ENCODE measurements at regions not wholly inside any gene's neighbourhood (a gene's known extent, or its start where the extent isn't known, plus 50 kb on each side); places are given as distances from the start of the nearest gene placed in this dataset.

DNA sequence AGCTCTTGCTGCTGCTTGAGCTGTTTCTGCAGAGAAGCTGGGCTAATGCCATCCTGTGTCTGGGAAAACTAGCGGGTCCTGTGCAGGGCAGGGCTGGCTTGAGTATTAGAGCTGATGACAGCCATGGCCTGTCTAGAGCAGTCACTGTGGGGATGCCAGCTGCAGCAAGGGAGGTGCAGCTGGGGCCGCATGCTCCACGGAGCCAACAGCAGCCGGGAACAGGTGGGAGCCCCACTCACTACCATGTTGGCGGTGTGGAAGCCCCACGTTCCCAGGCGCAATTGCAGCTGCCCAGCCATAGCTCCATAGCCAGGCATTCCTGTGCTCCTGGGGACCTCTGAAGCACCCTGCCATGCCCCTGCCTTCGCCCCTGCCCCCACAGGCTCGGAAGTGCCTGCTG, 212.9 kb downstream of the TFAP2C start:
- TF ChIP-seq EZH2phosphoT487 (IDR thresholded peaks at IDR 0.05; ENCODE audit: borderline replicate concordance, low read length): no peak
- TF ChIP-seq EZH2 (IDR thresholded peaks at IDR 0.05; ENCODE audit: low read length, unreplicated experiment): no peak
- no peak for TF ChIP-seq CTCF (conservative IDR thresholded peaks at IDR 0.05; ENCODE audit: low read depth, low read length)
- Histone ChIP-seq H3K4me2 (ENCODE audit: low read length) (no peak overlapping the region), H3K36me3 (ENCODE audit: low read depth, low read length) (no peaks in the 10 kb centered on the region), H3K27me3 (ENCODE audit: low read length) (peaks cover 15% of the 10 kb centered on the region), H3K4me1 (ENCODE audit: insufficient read depth, low read length) (no peaks in the 10 kb centered on the region), H4K20me1 (ENCODE audit: low read length) (no peaks in the 10 kb centered on the region), H3K9ac (ENCODE audit: low read length) (no peak overlapping the region), H3K9me3 (ENCODE audit: low read length) (no peaks in the 10 kb centered on the region), H3K27ac (ENCODE audit: low read length) (no peak overlapping the region), H2AFZ (ENCODE audit: low read length) (no peak overlapping the region), H3K79me2 (ENCODE audit: low read length) (no peaks in the 10 kb centered on the region), H3K4me3 (ENCODE audit: low read length) (no peak overlapping the region), H3F3A (ENCODE audit: low read length, unreplicated experiment) (no peaks in the 10 kb centered on the region), H3K9me2 (replicated peaks; ENCODE audit: low read length) (no peaks in the 10 kb centered on the region)
- CTCF ChIA-PET: no interaction called here
- ATAC-seq (no peak), DNase-seq (no peak)
- BruUV-seq (replicated peaks): no TSS peak
- intact Hi-C loops (cut with micrococcal nuclease): no loop called here
- POLR2A ChIA-PET (ENCODE audit: unreplicated experiment): no interaction called here

GRCh38 chr20:56843386-56843785, 214.3 kb downstream of the TFAP2C start:
- ChIA-PET POLR2A (ENCODE audit: unreplicated experiment) (no interaction called here), CTCF (interaction anchor here (1.0 kb wide), 1 partner anchor 130 kb away, joined by 8 read pairs; no protein-coding TSS in a partner anchor)
- Histone ChIP-seq H3K4me2 (ENCODE audit: low read length) (no peak overlapping the region), H3K4me1 (ENCODE audit: insufficient read depth, low read length) (no peaks in the 10 kb centered on the region), H3K9me3 (ENCODE audit: low read length) (no peaks in the 10 kb centered on the region), H3K4me3 (ENCODE audit: low read length) (no peak overlapping the region), H4K20me1 (ENCODE audit: low read length) (no peaks in the 10 kb centered on the region), H3K9ac (ENCODE audit: low read length) (no peak overlapping the region), H3F3A (ENCODE audit: low read length, unreplicated experiment) (no peaks in the 10 kb centered on the region), H2AFZ (ENCODE audit: low read length) (no peak overlapping the region), H3K79me2 (ENCODE audit: low read length) (no peaks in the 10 kb centered on the region), H3K27me3 (ENCODE audit: low read length) (0 out of 2 replicates have a peak, but pooled peaks cover 3% of the 10 kb centered on the region), H3K27ac (ENCODE audit: low read length) (no peak overlapping the region), H3K9me2 (replicated peaks; ENCODE audit: low read length) (no peaks in the 10 kb centered on the region), H3K36me3 (ENCODE audit: low read depth, low read length) (no peaks in the 10 kb centered on the region)
- no peak for DNase-seq
- intact Hi-C loops (cut with micrococcal nuclease): no loop called here
- BruUV-seq (replicated peaks): no TSS peak
- ATAC-seq: no peak
- no peak for TF ChIP-seq EZH2 (IDR thresholded peaks at IDR 0.05; ENCODE audit: low read length, unreplicated experiment)
- TF ChIP-seq EZH2phosphoT487 (IDR thresholded peaks at IDR 0.05; ENCODE audit: borderline replicate concordance, low read length): no peak
- TF ChIP-seq CTCF (conservative IDR thresholded peaks at IDR 0.05; ENCODE audit: low read depth, low read length): no peak

GRCh38 chr20:56843817-56844216, 214.7 kb downstream of the TFAP2C start:
- CTCF ChIA-PET: interaction anchor here (1.0 kb wide), 1 partner anchor 130 kb away, joined by 8 read pairs; no protein-coding TSS in a partner anchor
- no peaks in the 10 kb centered on the region for H3K79me2 ChIP-seq (ENCODE audit: low read length)
- no peaks in the 10 kb centered on the region for H4K20me1 ChIP-seq (ENCODE audit: low read length)
- H3K4me1 ChIP-seq (ENCODE audit: insufficient read depth, low read length): no peaks in the 10 kb centered on the region
- intact Hi-C loops (cut with micrococcal nuclease): no loop called here
- no peaks in the 10 kb centered on the region for H3K9me3 ChIP-seq (ENCODE audit: low read length)
- peak; percentile 41 for DNase-seq
- no peak overlapping the region for H3K27ac ChIP-seq (ENCODE audit: low read length)
- POLR2A ChIA-PET (ENCODE audit: unreplicated experiment): no interaction called here
- H2AFZ ChIP-seq (ENCODE audit: low read length): no peak overlapping the region
- H3K4me2 ChIP-seq (ENCODE audit: low read length): no peak overlapping the region
- BruUV-seq (replicated peaks): no TSS peak
- no peaks in the 10 kb centered on the region for H3K27me3 ChIP-seq (ENCODE audit: low read length)
- H3K9me2 ChIP-seq (replicated peaks; ENCODE audit: low read length): no peaks in the 10 kb centered on the region
- H3K9ac ChIP-seq (ENCODE audit: low read length): no peak overlapping the region
- H3K4me3 ChIP-seq (ENCODE audit: low read length): no peak overlapping the region
- no peaks in the 10 kb centered on the region for H3F3A ChIP-seq (ENCODE audit: low read length, unreplicated experiment)
- TF ChIP-seq EZH2phosphoT487 (IDR thresholded peaks at IDR 0.05; ENCODE audit: borderline replicate concordance, low read length): no peak
- TF ChIP-seq EZH2 (IDR thresholded peaks at IDR 0.05; ENCODE audit: low read length, unreplicated experiment): no peak
- peak; percentile 64 for TF ChIP-seq CTCF (conservative IDR thresholded peaks at IDR 0.05; ENCODE audit: low read depth, low read length)
- peak; percentile 66 for ATAC-seq
- no peaks in the 10 kb centered on the region for H3K36me3 ChIP-seq (ENCODE audit: low read depth, low read length)

Data from PC-3 (cell line).